SKM-1 treated with dmso at 0.1 percent for 144 hours (cell line): ENCODE measurements at regions not wholly inside any gene's neighbourhood (a gene's known extent, or its start where the extent isn't known, plus 50 kb on each side); places are given as distances from the start of the nearest gene placed in this dataset.

Experiments
- DNase-seq: peaks from one replicate; lab custom pipeline; 2025; ENCODE audit not compliant: unreplicated experiment; lab: John Stamatoyannopoulos, UW

GRCh38 chr10:110373857-110374654 lies 69.3 kb upstream of the SMNDC1 start:
- no peak for DNase-seq

- no peak for DNase-seq
Observed at GRCh38 chr10:110375121-110375520, 70.4 kb upstream of the SMNDC1 start.

- DNase-seq, result no peak
Observed at GRCh38 chr10:110376021-110376766, 71.5 kb upstream of the SMNDC1 start.

GRCh38 chr10:110376767-110377160 lies 72.0 kb upstream of the SMNDC1 start:
- no peak for DNase-seq

GRCh38 chr10:110378006-110378405 lies 73.3 kb upstream of the SMNDC1 start:
- no peak for DNase-seq

GRCh38 chr10:110378533-110379108 lies 73.9 kb upstream of the SMNDC1 start:
- no peak for DNase-seq

- no peak for DNase-seq
Observed at GRCh38 chr10:110379831-110380230, 75.1 kb upstream of the SMNDC1 start.

- DNase-seq, result no peak
Observed at GRCh38 chr10:110380293-110380692, 75.6 kb upstream of the SMNDC1 start.

- no peak for DNase-seq
Observed at GRCh38 chr10:110382695-110383094, 78.0 kb upstream of the SMNDC1 start.

GRCh38 chr10:110387617-110387982 lies 82.9 kb upstream of the SMNDC1 start:
- no peak for DNase-seq

- DNase-seq, result no peak
Observed at GRCh38 chr10:110387983-110388686, 83.4 kb upstream of the SMNDC1 start.

- DNase-seq, result no peak
Observed at GRCh38 chr10:110388687-110389052, 84.0 kb upstream of the SMNDC1 start.

GRCh38 chr10:110389255-110389654 lies 84.5 kb upstream of the SMNDC1 start:
- DNase-seq, result no peak

- DNase-seq, result no peak
Observed at GRCh38 chr10:110391541-110391940, 86.8 kb upstream of the SMNDC1 start.

- DNase-seq, result no peak
Observed at GRCh38 chr10:110392121-110392520, 87.4 kb upstream of the SMNDC1 start.

GRCh38 chr10:110392868-110393740 lies 88.4 kb upstream of the SMNDC1 start:
- DNase-seq, result no peak

- DNase-seq, result no peak
Observed at GRCh38 chr10:110393866-110394265, 89.1 kb upstream of the SMNDC1 start.

- DNase-seq, result no peak
Observed at GRCh38 chr10:110394296-110394695, 89.6 kb upstream of the SMNDC1 start.

- DNase-seq, result no peak
Observed at GRCh38 chr10:110394898-110395297, 90.2 kb upstream of the SMNDC1 start.
